Spleen (tissue), 11 donors: ENCODE measurements at regions not wholly inside any gene's neighbourhood (a gene's known extent, or its start where the extent isn't known, plus 50 kb on each side); places are given as distances from the start of the nearest gene placed in this dataset.
"Not testable (repeated sequence)": the region's sequence is repeated elsewhere in the genome, so short reads cannot be mapped to it uniquely, and the experiment has no call there.

ENCODE experiments used
- DNase-seq: peaks from one replicate; pipeline ENCODE4 v3.0.0-alpha.2; 2020
- H3K27ac ChIP-seq, 8 donors: fragments of 200-600 bp; sonication (generic) in 7 of 8; 1 replicate in 4 of 8; 2 replicates in 4 of 8; pipeline versions ENCODE4 v1.5.0 to v1.8.0; 2016 to 2021; ENCODE audit warnings: inconsistent platforms in 4 of 8, mild to moderate bottlenecking in 4 of 8, moderate library complexity in 1 of 8
- H3K27me3 ChIP-seq, 7 donors: fragments of 200-600 bp; sonication (generic) in 6 of 7; replicated peaks in 1 of 7; 1 replicate in 4 of 7; 2 replicates in 3 of 7; pipeline versions ENCODE4 v1.5.0 to v1.8.0; 2016 to 2021; ENCODE audit warnings: inconsistent platforms in 3 of 7, mild to moderate bottlenecking in 1 of 7
- H3K36me3 ChIP-seq, 6 donors: fragments of 200-600 bp; sonication (generic) in 5 of 6; 1 replicate in 4 of 6; 2 replicates in 2 of 6; pipeline versions ENCODE4 v1.5.0 to v1.8.0; 2016 to 2021; ENCODE audit warnings: inconsistent platforms in 2 of 6
- H3K4me1 ChIP-seq, 6 donors: fragments of 200-600 bp; sonication (generic) in 5 of 6; 1 replicate in 3 of 6; 2 replicates in 3 of 6; pipeline versions ENCODE4 v1.5.0 to v1.8.0; 2016 to 2021; ENCODE audit warnings: inconsistent platforms in 3 of 6
- H3K4me3 ChIP-seq, 8 donors: fragments of 200-600 bp; sonication (generic) in 7 of 8; 1 replicate in 4 of 8; 2 replicates in 4 of 8; pipeline versions ENCODE4 v1.5.0 to v1.8.0; 2016 to 2021; ENCODE audit warnings: inconsistent platforms in 4 of 8, mild to moderate bottlenecking in 4 of 8, moderate library complexity in 2 of 8
- H3K9me3 ChIP-seq, 8 donors: fragments of 200-600 bp; sonication (generic) in 7 of 8; 1 replicate in 4 of 8; 2 replicates in 4 of 8; pipeline versions ENCODE4 v1.5.0 to v1.8.0; 2016 to 2021; ENCODE audit warnings: inconsistent platforms in 4 of 8
- CTCF ChIP-seq, 11 experiments: fragments of 200-600 bp in 7 of 11; fragments of 450-650 bp in 4 of 11; sonication (generic) in 4 of 11; IDR thresholded peaks in 8 of 11; conservative IDR thresholded peaks in 3 of 11; 1 replicate in 7 of 11; 2 replicates in 4 of 11; pipeline versions ENCODE4 v1.4.0 to v1.8.0; 2016 to 2021; ENCODE audit warnings: antibody characterized with exemption in 11 of 11, inconsistent platforms in 4 of 11, mild to moderate bottlenecking in 1 of 11
- POLR2A ChIP-seq, 3 donors: fragments of 450-650 bp; IDR thresholded peaks; one replicate each; pipeline ENCODE4 v1.5.1; 2017; ENCODE audit warnings: antibody characterized with exemption in 3 of 3, mild to moderate bottlenecking in 1 of 3
- POLR2AphosphoS5 ChIP-seq, 3 donors: sonication (generic); formaldehyde crosslinking; IDR thresholded peaks; one replicate each; pipeline ENCODE4 v1.5.1; 2017; ENCODE audit warnings: antibody characterized with exemption in 3 of 3
- WGBS, 5 donors: extraction: QIAGEN DNeasy Blood & Tissue Kit in 3 of 5; methylation state at CpG; one replicate each; pipeline versions ENCODE4 v1.1.5 to v1.1.7; 2013 to 2018; 5-methylcytosine and 5-hydroxymethylcytosine counted together
- intact Hi-C: fragments of 100-400 bp; cut with DNase I; formaldehyde crosslinking; loops from one replicate; pipeline ENCODE4 v1.15.0; 2023; ENCODE audit warnings: low total_unique reads
- donor health status: healthy with polysubstance abuse.
- donor health status: DM: no; HTN: no; CAD: no; lungs with moderate emphysema.
- donor health status: DM: no; HTN: no; CAD: no.
- donor health status: Bipolar disorder and iron deficiency.
- donor health status: healthy.
- donor health status: DM: no; HTN: no; CAD: no.
- donor health status: DM: yes; HTN: yes; CAD: no.

- TF ChIP-seq POLR2AphosphoS5 (IDR thresholded peaks at IDR 0.05) (no peak), POLR2A (IDR thresholded peaks at IDR 0.05) (no peak), CTCF (IDR thresholded peaks at IDR 0.05 in 8 of 11, conservative IDR thresholded peaks at IDR 0.05 in 3 of 11) (no peak)
- H3K9me3 ChIP-seq = peaks cover 0 to 4% (median 0%) of the 10 kb centered on the region in 8 donors
- WGBS, 5 donors = 78 to 83% (median 81%) methylated on average over 13 of the region's 13 CpGs
- peaks cover 0 to 86% (median 9%) of the 10 kb centered on the region in 7 donors for H3K27me3 ChIP-seq
- H3K27ac ChIP-seq = no peak overlapping the region
- H3K4me3 ChIP-seq = no peak overlapping the region
- no peaks in the 10 kb centered on the region for H3K4me1 ChIP-seq
- no peaks in the 10 kb centered on the region for H3K36me3 ChIP-seq
- intact Hi-C loops = no loop called here
- DNase-seq = no peak
Observed at GRCh38 chr12:113532292-113532691, 60.6 kb upstream of the LHX5 start.

GRCh38 chr12:113531073-113531472 lies 59.4 kb upstream of the LHX5 start:
- H3K27ac ChIP-seq, H3K4me1 ChIP-seq, intact Hi-C loops, H3K9me3 ChIP-seq, DNase-seq, H3K36me3 ChIP-seq, H3K4me3 ChIP-seq: not testable (repeated sequence)
- peaks cover 0 to 86% (median 7%) of the 10 kb centered on the region in 7 donors for H3K27me3 ChIP-seq
- 81 to 91% (median 83%) methylated on average over 3 of the region's 3 CpGs for WGBS, 5 donors

- H3K27ac ChIP-seq = no peak overlapping the region
- WGBS, 5 donors = 38 to 50% (median 43%) methylated on average over 14 of the region's 14 CpGs
- no peak for DNase-seq
- H3K4me1 ChIP-seq = no peaks in the 10 kb centered on the region
- H3K9me3 ChIP-seq = no peaks in the 10 kb centered on the region
- H3K27me3 ChIP-seq = peaks cover 0 to 88% (median 7%) of the 10 kb centered on the region in 7 donors
- no peaks in the 10 kb centered on the region for H3K36me3 ChIP-seq
- H3K4me3 ChIP-seq = no peak overlapping the region
- no peak for TF ChIP-seq CTCF (IDR thresholded peaks at IDR 0.05 in 8 of 11, conservative IDR thresholded peaks at IDR 0.05 in 3 of 11)
- no peak for TF ChIP-seq POLR2AphosphoS5 (IDR thresholded peaks at IDR 0.05)
- no peak for TF ChIP-seq POLR2A (IDR thresholded peaks at IDR 0.05)
- intact Hi-C loops = no loop called here
Observed at GRCh38 chr12:113528606-113529293, 57.1 kb upstream of the LHX5 start.

GRCh38 chr12:113525066-113525465 lies 53.4 kb upstream of the LHX5 start:
- no peak for DNase-seq
- Histone ChIP-seq H3K27me3 (peaks cover 0 to 96% (median 16%) of the 10 kb centered on the region in 7 donors), H3K4me3 (no peak overlapping the region), H3K27ac (no peak overlapping the region), H3K9me3 (no peaks in the 10 kb centered on the region), H3K4me1 (peaks cover 0 to 2% (median 0%) of the 10 kb centered on the region in 6 donors), H3K36me3 (no peaks in the 10 kb centered on the region)
- intact Hi-C loops = no loop called here
- WGBS, 5 donors = 73 to 79% (median 75%) methylated on average over 7 of the region's 7 CpGs
- no peak for TF ChIP-seq POLR2AphosphoS5 (IDR thresholded peaks at IDR 0.05)
- no peak for TF ChIP-seq CTCF (IDR thresholded peaks at IDR 0.05 in 8 of 11, conservative IDR thresholded peaks at IDR 0.05 in 3 of 11)
- TF ChIP-seq POLR2A (IDR thresholded peaks at IDR 0.05) = no peak
